Ishikawa (cell line): ENCODE measurements at regions not wholly inside any gene's neighbourhood (a gene's known extent, or its start where the extent isn't known, plus 50 kb on each side); places are given as distances from the start of the nearest gene placed in this dataset.

Experiments used
- CEBPB ChIP-seq: IDR thresholded peaks from 2 replicates; pipeline ENCODE4 v1.6.1; 2012
- CREB1 ChIP-seq: IDR thresholded peaks from 2 replicates; pipeline ENCODE4 v1.6.1; 2012; ENCODE audit warnings: low read depth
- EGR1 ChIP-seq: IDR thresholded peaks from 2 replicates; pipeline ENCODE4 v1.6.1; 2012
- EP300 ChIP-seq: IDR thresholded peaks from 2 replicates; pipeline ENCODE4 v1.6.1; 2012; ENCODE audit warnings: borderline replicate concordance
- FOXM1 ChIP-seq: IDR thresholded peaks from 2 replicates; pipeline ENCODE4 v1.6.1; 2012; ENCODE audit warnings: low read depth, borderline replicate concordance
- MAX ChIP-seq: IDR thresholded peaks from 2 replicates; pipeline ENCODE4 v1.6.1; 2012
- NFIC ChIP-seq: IDR thresholded peaks from 2 replicates; pipeline ENCODE4 v1.6.1; 2012
- RAD21 ChIP-seq: IDR thresholded peaks from 2 replicates; pipeline ENCODE4 v1.6.1; 2012; ENCODE audit warnings: low read depth
- REST ChIP-seq: IDR thresholded peaks from 2 replicates; pipeline ENCODE4 v1.6.1; 2012; ENCODE audit warnings: low read depth, mild to moderate bottlenecking
- TAF1 ChIP-seq: IDR thresholded peaks from 2 replicates; pipeline ENCODE4 v1.6.1; 2012; ENCODE audit warnings: low read depth, mild to moderate bottlenecking
- TCF12 ChIP-seq: IDR thresholded peaks from 2 replicates; pipeline ENCODE4 v1.6.1; 2012; ENCODE audit warnings: low read depth
- TEAD4 ChIP-seq: IDR thresholded peaks from 2 replicates; pipeline ENCODE4 v1.6.1; 2012
- USF1 ChIP-seq: IDR thresholded peaks from 2 replicates; pipeline ENCODE4 v1.6.1; 2012
- YY1 ChIP-seq: IDR thresholded peaks from 2 replicates; pipeline ENCODE4 v1.6.1; 2012; ENCODE audit warnings: low read depth
- ZBTB7A ChIP-seq: IDR thresholded peaks from 2 replicates; pipeline ENCODE4 v1.6.1; 2012; ENCODE audit warnings: low read depth

- TF ChIP-seq TAF1 (no peak), RAD21 (no peak), EGR1 (no peak), YY1 (no peak), EP300 (no peak), REST (no peak), NFIC (no peak), USF1 (no peak)
Observed at GRCh38 chr3:13706451-13706850, 157.5 kb downstream of the FBLN2 start.

- TF ChIP-seq TCF12, result no peak
- no peak for TF ChIP-seq CREB1
- TF ChIP-seq ZBTB7A, result no peak
- no peak for TF ChIP-seq RAD21
- no peak for TF ChIP-seq REST
- TF ChIP-seq TAF1, result no peak
- TF ChIP-seq CEBPB, result no peak
- no peak for TF ChIP-seq FOXM1
- no peak for TF ChIP-seq USF1
- TF ChIP-seq NFIC, result no peak
- TF ChIP-seq EGR1, result no peak
- no peak for TF ChIP-seq TEAD4
- no peak for TF ChIP-seq YY1
- TF ChIP-seq EP300, result no peak
- no peak for TF ChIP-seq MAX
Observed at GRCh38 chr3:13705702-13706280, 156.9 kb downstream of the FBLN2 start.

GRCh38 chr3:13705051-13705450 lies 156.1 kb downstream of the FBLN2 start:
- TF ChIP-seq TEAD4 (no peak), ZBTB7A (no peak), TAF1 (no peak), RAD21 (no peak), NFIC (no peak), EGR1 (no peak), FOXM1 (no peak), YY1 (no peak), REST (no peak), USF1 (no peak), CREB1 (no peak), EP300 (no peak), CEBPB (no peak), TCF12 (no peak), MAX (no peak)

- no peak for TF ChIP-seq YY1
- no peak for TF ChIP-seq TEAD4
- no peak for TF ChIP-seq TAF1
- no peak for TF ChIP-seq CREB1
- no peak for TF ChIP-seq MAX
- no peak for TF ChIP-seq USF1
- TF ChIP-seq ZBTB7A, result no peak
- TF ChIP-seq TCF12, result no peak
- TF ChIP-seq RAD21, result no peak
- no peak for TF ChIP-seq FOXM1
- TF ChIP-seq REST, result no peak
- no peak for TF ChIP-seq CEBPB
- TF ChIP-seq EP300, result no peak
- no peak for TF ChIP-seq NFIC
- no peak for TF ChIP-seq EGR1
Observed at GRCh38 chr3:13704174-13704573, 155.2 kb downstream of the FBLN2 start.
